SKM-1 treated with dmso at 0.1 percent for 144 hours (cell line): ENCODE measurements at regions not wholly inside any gene's neighbourhood (a gene's known extent, or its start where the extent isn't known, plus 50 kb on each side); places are given as distances from the start of the nearest gene placed in this dataset.

Experiments used
- DNase-seq: peaks from one replicate; lab custom pipeline; 2025; ENCODE audit not compliant: unreplicated experiment; lab: John Stamatoyannopoulos, UW

- no peak for DNase-seq
Observed at GRCh38 chr10:10626734-10627133, 390.9 kb upstream of the CELF2 start.

GRCh38 chr10:10627414-10627813 lies 390.3 kb upstream of the CELF2 start:
- DNase-seq = no peak

- DNase-seq = no peak
Observed at GRCh38 chr10:10629512-10629911, 388.2 kb upstream of the CELF2 start.

- DNase-seq = no peak
Observed at GRCh38 chr10:10630281-10630680, 387.4 kb upstream of the CELF2 start.

- no peak for DNase-seq
Observed at GRCh38 chr10:10630782-10631181, 386.9 kb upstream of the CELF2 start.

- DNase-seq = no peak
Observed at GRCh38 chr10:10642189-10642588, 375.5 kb upstream of the CELF2 start.

- no peak for DNase-seq
Observed at GRCh38 chr10:10642751-10643150, 374.9 kb upstream of the CELF2 start.

GRCh38 chr10:10644008-10644646 lies 373.5 kb upstream of the CELF2 start:
- DNase-seq = no peak

GRCh38 chr10:10644676-10645385 lies 372.8 kb upstream of the CELF2 start:
- no peak for DNase-seq

- DNase-seq = no peak
Observed at GRCh38 chr10:10647331-10647730, 370.3 kb upstream of the CELF2 start.

- DNase-seq = no peak
Observed at GRCh38 chr10:10657139-10657760, 360.4 kb upstream of the CELF2 start.

- peak; percentile 9 for DNase-seq
Observed at GRCh38 chr10:10658172-10658785, 359.4 kb upstream of the CELF2 start.

GRCh38 chr10:10660054-10660453 lies 357.6 kb upstream of the CELF2 start:
- no peak for DNase-seq

- DNase-seq = no peak
Observed at GRCh38 chr10:10661176-10661575, 356.5 kb upstream of the CELF2 start.

- peak; percentile 53 for DNase-seq
Observed at GRCh38 chr10:10662716-10663408, 354.8 kb upstream of the CELF2 start.

GRCh38 chr10:10663622-10664021 lies 354.1 kb upstream of the CELF2 start:
- peak; percentile 0 for DNase-seq

- DNase-seq = no peak
Observed at GRCh38 chr10:10665750-10666149, 351.9 kb upstream of the CELF2 start.

- no peak for DNase-seq
Observed at GRCh38 chr10:10667466-10667865, 350.2 kb upstream of the CELF2 start.

GRCh38 chr10:10676972-10677371 lies 340.7 kb upstream of the CELF2 start:
- DNase-seq = no peak

- peak; percentile 17 for DNase-seq
Observed at GRCh38 chr10:10677479-10677878, 340.2 kb upstream of the CELF2 start.

- no peak for DNase-seq
Observed at GRCh38 chr10:10680496-10680895, 337.2 kb upstream of the CELF2 start.
